ENCODE measurements at regions not wholly inside any gene's neighbourhood (a gene's known extent, or its start where the extent isn't known, plus 50 kb on each side); places are given as distances from the start of the nearest gene placed in this dataset.

GRCh38 chr20:48457193-48458002, 370.4 kb downstream of the PREX1 start:
- TF ChIP-seq CTCF (conservative IDR thresholded peaks at IDR 0.05 in 1 of 2, IDR thresholded peaks at IDR 0.05 in 1 of 2; ENCODE audit: extremely low read depth in 1 of 2, insufficient read depth in 1 of 2, low read depth in 1 of 2, low read length in 2 of 2) (no peak), EZH2 (IDR thresholded peaks at IDR 0.05; ENCODE audit: borderline replicate concordance, low read length) (no peak)

Data from mammary epithelial cell (primary cell).